ENCODE measurements at regions not wholly inside any gene's neighbourhood (a gene's known extent, or its start where the extent isn't known, plus 50 kb on each side); places are given as distances from the start of the nearest gene placed in this dataset.

GRCh38 chr3:22419261-22419660, 668.3 kb upstream of the ZNF385D start:
- Histone ChIP-seq H3K9ac (no peak overlapping the region), H2AFZ (no peak overlapping the region), H3K27me3 (ENCODE audit: control insufficient read depth, insufficient read depth, low read length) (no peaks in the 10 kb centered on the region), H3K9me3 (ENCODE audit: control insufficient read depth, low read length) (no peaks in the 10 kb centered on the region), H3K79me2 (no peaks in the 10 kb centered on the region), H3K4me3 (ENCODE audit: low read depth, low read length) (no peak overlapping the region), H3K4me2 (ENCODE audit: low read length) (no peak overlapping the region), H3K27ac (no peak overlapping the region), H3K4me1 (no peaks in the 10 kb centered on the region), H3K36me3 (ENCODE audit: control insufficient read depth, insufficient read depth, low read length) (no peaks in the 10 kb centered on the region)
- TF ChIP-seq CTCF (IDR thresholded peaks at IDR 0.05), result no peak

GRCh38 chr3:22421589-22421988, 670.6 kb upstream of the ZNF385D start:
- H2AFZ ChIP-seq, result no peak overlapping the region
- no peaks in the 10 kb centered on the region for H3K4me1 ChIP-seq
- no peak overlapping the region for H3K4me2 ChIP-seq (ENCODE audit: low read length)
- H3K27ac ChIP-seq, result no peak overlapping the region
- no peak overlapping the region for H3K9ac ChIP-seq
- H3K4me3 ChIP-seq (ENCODE audit: low read depth, low read length), result no peak overlapping the region
- H3K79me2 ChIP-seq, result no peaks in the 10 kb centered on the region
- no peaks in the 10 kb centered on the region for H3K27me3 ChIP-seq (ENCODE audit: control insufficient read depth, insufficient read depth, low read length)
- no peaks in the 10 kb centered on the region for H3K36me3 ChIP-seq (ENCODE audit: control insufficient read depth, insufficient read depth, low read length)
- TF ChIP-seq CTCF (IDR thresholded peaks at IDR 0.05), result no peak
- H3K9me3 ChIP-seq (ENCODE audit: control insufficient read depth, low read length), result no peaks in the 10 kb centered on the region

- no peak overlapping the region for H3K4me3 ChIP-seq (ENCODE audit: low read depth, low read length)
- no peak overlapping the region for H3K4me2 ChIP-seq (ENCODE audit: low read length)
- no peaks in the 10 kb centered on the region for H3K36me3 ChIP-seq (ENCODE audit: control insufficient read depth, insufficient read depth, low read length)
- H3K4me1 ChIP-seq, result no peaks in the 10 kb centered on the region
- no peak overlapping the region for H3K27ac ChIP-seq
- no peak for TF ChIP-seq CTCF (IDR thresholded peaks at IDR 0.05)
- no peaks in the 10 kb centered on the region for H3K79me2 ChIP-seq
- H2AFZ ChIP-seq, result no peak overlapping the region
- H3K9ac ChIP-seq, result no peak overlapping the region
- H3K27me3 ChIP-seq (ENCODE audit: control insufficient read depth, insufficient read depth, low read length), result no peaks in the 10 kb centered on the region
- no peaks in the 10 kb centered on the region for H3K9me3 ChIP-seq (ENCODE audit: control insufficient read depth, low read length)
Measured at GRCh38 chr3:22431334-22431733, 680.3 kb upstream of the ZNF385D start.

GRCh38 chr3:22439626-22440025, 688.6 kb upstream of the ZNF385D start:
- no peaks in the 10 kb centered on the region for H3K9me3 ChIP-seq (ENCODE audit: control insufficient read depth, low read length)
- no peaks in the 10 kb centered on the region for H3K36me3 ChIP-seq (ENCODE audit: control insufficient read depth, insufficient read depth, low read length)
- H3K79me2 ChIP-seq, result no peaks in the 10 kb centered on the region
- no peak overlapping the region for H3K4me3 ChIP-seq (ENCODE audit: low read depth, low read length)
- no peaks in the 10 kb centered on the region for H3K27me3 ChIP-seq (ENCODE audit: control insufficient read depth, insufficient read depth, low read length)
- no peak overlapping the region for H3K9ac ChIP-seq
- H2AFZ ChIP-seq, result no peak overlapping the region
- TF ChIP-seq CTCF (IDR thresholded peaks at IDR 0.05), result no peak
- no peak overlapping the region for H3K4me2 ChIP-seq (ENCODE audit: low read length)
- H3K27ac ChIP-seq, result no peak overlapping the region
- no peaks in the 10 kb centered on the region for H3K4me1 ChIP-seq

GRCh38 chr3:22441711-22442110, 690.7 kb upstream of the ZNF385D start:
- Histone ChIP-seq H3K27ac (no peak overlapping the region), H3K27me3 (ENCODE audit: control insufficient read depth, insufficient read depth, low read length) (no peaks in the 10 kb centered on the region), H3K36me3 (ENCODE audit: control insufficient read depth, insufficient read depth, low read length) (no peaks in the 10 kb centered on the region), H2AFZ (no peak overlapping the region), H3K9me3 (ENCODE audit: control insufficient read depth, low read length) (no peaks in the 10 kb centered on the region), H3K4me2 (ENCODE audit: low read length) (no peak overlapping the region), H3K9ac (no peak overlapping the region), H3K4me1 (no peaks in the 10 kb centered on the region), H3K4me3 (ENCODE audit: low read depth, low read length) (no peak overlapping the region), H3K79me2 (no peaks in the 10 kb centered on the region)
- TF ChIP-seq CTCF (IDR thresholded peaks at IDR 0.05), result no peak

All from parathyroid adenoma (tissue), 2 donors.